GM12864 (cell line): ENCODE measurements at regions not wholly inside any gene's neighbourhood (a gene's known extent, or its start where the extent isn't known, plus 50 kb on each side); places are given as distances from the start of the nearest gene placed in this dataset.

Experiments used
- DNase-seq: peaks from one replicate; pipeline ENCODE4 v3.0.0-alpha.2; 2011; ENCODE audit warnings: low read depth
- H3K4me3 ChIP-seq: 2 replicates; pipeline ENCODE4 v1.5.1; 2011; ENCODE audit warnings: mild to moderate bottlenecking, low read depth, low read length, control low read depth
- TF ChIP-seq, protein P1 (sequence below): IDR thresholded peaks from 2 replicates; pipeline ENCODE4 v1.5.1; 2011; ENCODE audit warnings: low read depth, mild to moderate bottlenecking, moderate library complexity, low read length, control low read depth, inconsistent platforms; ENCODE audit errors: missing control alignments

GRCh38 chr2:226274143-226274542, 525.5 kb downstream of the IRS1 start:
- no peak overlapping the region for H3K4me3 ChIP-seq
- no peak for DNase-seq
- TF ChIP-seq, protein P1, sequence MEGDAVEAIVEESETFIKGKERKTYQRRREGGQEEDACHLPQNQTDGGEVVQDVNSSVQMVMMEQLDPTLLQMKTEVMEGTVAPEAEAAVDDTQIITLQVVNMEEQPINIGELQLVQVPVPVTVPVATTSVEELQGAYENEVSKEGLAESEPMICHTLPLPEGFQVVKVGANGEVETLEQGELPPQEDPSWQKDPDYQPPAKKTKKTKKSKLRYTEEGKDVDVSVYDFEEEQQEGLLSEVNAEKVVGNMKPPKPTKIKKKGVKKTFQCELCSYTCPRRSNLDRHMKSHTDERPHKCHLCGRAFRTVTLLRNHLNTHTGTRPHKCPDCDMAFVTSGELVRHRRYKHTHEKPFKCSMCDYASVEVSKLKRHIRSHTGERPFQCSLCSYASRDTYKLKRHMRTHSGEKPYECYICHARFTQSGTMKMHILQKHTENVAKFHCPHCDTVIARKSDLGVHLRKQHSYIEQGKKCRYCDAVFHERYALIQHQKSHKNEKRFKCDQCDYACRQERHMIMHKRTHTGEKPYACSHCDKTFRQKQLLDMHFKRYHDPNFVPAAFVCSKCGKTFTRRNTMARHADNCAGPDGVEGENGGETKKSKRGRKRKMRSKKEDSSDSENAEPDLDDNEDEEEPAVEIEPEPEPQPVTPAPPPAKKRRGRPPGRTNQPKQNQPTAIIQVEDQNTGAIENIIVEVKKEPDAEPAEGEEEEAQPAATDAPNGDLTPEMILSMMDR, result no peak

DNA sequence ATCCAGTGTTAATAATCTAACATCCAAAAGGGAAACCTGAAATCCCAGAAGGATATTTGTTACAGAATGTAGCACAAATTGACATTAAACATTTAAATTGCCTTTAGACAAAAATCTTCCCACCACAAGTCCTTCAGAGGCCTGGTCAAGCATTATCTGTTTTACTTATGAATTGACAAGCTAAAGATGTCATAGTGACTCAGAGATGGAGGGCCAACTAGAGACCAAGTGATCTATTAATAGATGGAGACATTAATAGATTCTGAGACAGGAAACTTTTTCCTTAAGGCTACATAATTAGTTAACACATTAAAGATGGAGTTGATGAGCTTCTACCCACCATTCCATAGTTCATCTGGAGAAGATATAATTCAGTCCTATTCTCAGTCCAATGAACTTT, 526.2 kb downstream of the IRS1 start:
- no peak for DNase-seq
- H3K4me3 ChIP-seq, result no peak overlapping the region
- TF ChIP-seq, protein P1, result no peak

DNA sequence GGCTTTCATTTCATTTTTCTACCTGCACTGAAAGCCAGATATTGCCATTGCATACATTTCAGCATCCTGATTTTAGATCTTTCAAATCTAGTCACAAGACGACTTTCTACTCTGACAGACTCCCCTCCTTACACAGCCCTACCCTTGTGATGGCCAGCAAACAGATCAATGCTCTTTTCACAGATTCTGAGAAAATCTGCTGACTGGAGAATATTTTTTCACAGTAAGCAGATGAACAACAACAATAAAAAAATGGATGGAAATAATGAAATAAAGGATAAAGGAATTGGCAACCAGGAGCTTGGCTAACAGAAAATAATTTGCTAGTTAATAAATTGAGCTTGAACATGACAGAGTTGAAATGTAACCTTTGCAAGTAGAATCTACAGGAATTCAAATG, 527.2 kb downstream of the IRS1 start:
- no peak for DNase-seq
- no peak overlapping the region for H3K4me3 ChIP-seq
- TF ChIP-seq, protein P1, result no peak

GRCh38 chr2:226270285-226271058, 529.1 kb downstream of the IRS1 start:
- no peak for DNase-seq
- TF ChIP-seq, protein P1, result no peak
- no peak overlapping the region for H3K4me3 ChIP-seq

- H3K4me3 ChIP-seq, result no peak overlapping the region
- TF ChIP-seq, protein P1, result no peak
- no peak for DNase-seq
Observed at GRCh38 chr2:226267516-226268289, 531.9 kb downstream of the IRS1 start.

- H3K4me3 ChIP-seq, result no peak overlapping the region
- TF ChIP-seq, protein P1, result no peak
- no peak for DNase-seq
Observed at GRCh38 chr2:226256709-226257376, 542.8 kb downstream of the IRS1 start.
